Gastrocnemius medialis (tissue), 4 donors: ENCODE measurements at regions not wholly inside any gene's neighbourhood (a gene's known extent, or its start where the extent isn't known, plus 50 kb on each side); places are given as distances from the start of the nearest gene placed in this dataset.

Source experiments
- CTCF ChIP-seq, 5 experiments: fragments of 450-650 bp in 3 of 5; fragments of 200-600 bp in 2 of 5; sonication (generic) in 2 of 5; IDR thresholded peaks in 4 of 5; conservative IDR thresholded peaks in 1 of 5; 1 replicate in 4 of 5; 2 replicates in 1 of 5; pipeline ENCODE4 v1.5.1; 2016 to 2019; ENCODE audit warnings: antibody characterized with exemption in 5 of 5, mild to moderate bottlenecking in 3 of 5, moderate library complexity in 3 of 5
- POLR2A ChIP-seq, 2 donors: fragments of 450-650 bp; IDR thresholded peaks; one replicate each; pipeline ENCODE4 v1.6.1; 2017; ENCODE audit warnings: antibody characterized with exemption in 2 of 2, mild to moderate bottlenecking in 2 of 2, moderate library complexity in 2 of 2

- no peak for TF ChIP-seq CTCF (IDR thresholded peaks at IDR 0.05 in 4 of 5, conservative IDR thresholded peaks at IDR 0.05 in 1 of 5)
- TF ChIP-seq POLR2A (IDR thresholded peaks at IDR 0.05), result no peak
Measured at GRCh38 chr5:71882826-71883741, 164.0 kb downstream of the CARTPT start.
